ENCODE measurements at regions not wholly inside any gene's neighbourhood (a gene's known extent, or its start where the extent isn't known, plus 50 kb on each side); places are given as distances from the start of the nearest gene placed in this dataset.

GRCh38 chr1:219507437-219507836 is 105.5 kb downstream of the ZC3H11B start:
- TF ChIP-seq EZH2 (IDR thresholded peaks at IDR 0.05; ENCODE audit: borderline replicate concordance, low read depth, low read length, severe bottlenecking) (no peak), CTCF (IDR thresholded peaks at IDR 0.05; ENCODE audit: borderline replicate concordance, extremely low read depth, low read length, poor library complexity, severe bottlenecking) (no peak)

Measured in DND-41 (cell line).